Stimulated activated CD8-positive, alpha-beta memory T cell treated with anti-CD3 and anti-CD28 coated beads, Interleukin-7, amount 100 ng/mL, for 48 hours (primary cell): ENCODE measurements at regions not wholly inside any gene's neighbourhood (a gene's known extent, or its start where the extent isn't known, plus 50 kb on each side); places are given as distances from the start of the nearest gene placed in this dataset.
"Not testable (repeated sequence)": the region's sequence is repeated elsewhere in the genome, so short reads cannot be mapped to it uniquely, and the experiment has no call there.

Experiments used
- DNase-seq, 2 donors: peaks; one replicate each; pipeline ENCODE4 v3.0.0-alpha.2; 2020; ENCODE audit warnings: low read depth in 1 of 2; ENCODE audit errors: extremely low read depth in 1 of 2

DNA sequence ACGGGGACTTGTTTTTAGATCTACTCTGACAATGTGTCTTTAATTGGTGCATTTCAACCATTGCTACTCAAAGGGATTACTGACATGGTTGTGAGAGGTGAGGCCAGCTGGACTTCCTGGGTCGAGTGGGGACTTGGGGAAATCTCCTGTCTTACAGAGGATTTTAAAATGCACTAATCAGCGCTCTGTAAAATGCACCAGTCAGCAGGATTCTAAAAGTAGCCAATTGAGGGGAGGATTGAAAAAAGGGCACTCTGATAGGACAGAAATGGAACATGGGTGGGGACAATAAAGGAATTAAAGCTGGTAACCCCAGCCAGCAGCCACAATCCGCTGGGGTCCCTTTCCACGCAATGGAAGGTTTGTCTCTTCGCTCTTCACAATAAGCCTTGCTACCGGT, 122.5 kb upstream of the SNRPN start:
- no peak for DNase-seq

DNA sequence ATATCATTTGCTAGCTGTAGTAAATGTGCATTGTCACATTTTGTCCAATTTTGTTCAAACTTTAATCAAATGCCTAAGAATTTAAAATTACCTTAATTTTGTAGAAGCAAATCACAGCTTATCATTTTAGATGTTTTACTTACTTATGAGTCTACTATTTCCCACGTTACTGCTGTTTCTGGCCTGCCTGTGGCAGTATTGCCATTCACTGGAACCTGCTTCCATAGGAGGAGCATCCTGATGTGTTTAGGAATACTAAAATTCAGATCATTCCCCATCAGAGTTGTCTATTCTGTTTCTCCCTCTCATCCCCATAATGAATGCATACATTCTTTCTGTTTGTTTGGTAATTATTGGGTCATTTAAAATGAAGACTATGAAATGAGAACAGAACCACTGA, 119.5 kb upstream of the SNRPN start:
- no peak for DNase-seq

DNA sequence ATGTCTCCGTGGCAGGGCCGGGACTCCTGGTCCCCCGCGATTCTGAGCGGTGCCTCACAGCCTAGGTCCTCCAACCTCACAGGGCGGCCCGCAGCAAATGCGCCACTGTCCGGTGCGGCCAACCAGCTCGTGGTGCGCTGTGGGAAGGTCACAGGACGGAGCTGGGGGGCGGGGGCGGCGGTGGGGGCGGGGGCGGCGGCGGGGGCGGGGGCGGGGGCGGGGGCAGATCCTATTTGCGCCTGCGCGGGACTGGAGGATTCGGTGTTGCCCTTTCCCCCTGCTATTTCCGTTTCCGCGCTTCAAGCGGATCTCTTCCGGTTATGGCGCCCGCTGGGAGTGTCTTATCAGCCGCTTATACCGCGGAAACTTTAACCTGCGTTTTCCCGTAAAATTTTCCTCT, 106.7 kb upstream of the SNRPN start:
- DNase-seq, result no peak

DNA sequence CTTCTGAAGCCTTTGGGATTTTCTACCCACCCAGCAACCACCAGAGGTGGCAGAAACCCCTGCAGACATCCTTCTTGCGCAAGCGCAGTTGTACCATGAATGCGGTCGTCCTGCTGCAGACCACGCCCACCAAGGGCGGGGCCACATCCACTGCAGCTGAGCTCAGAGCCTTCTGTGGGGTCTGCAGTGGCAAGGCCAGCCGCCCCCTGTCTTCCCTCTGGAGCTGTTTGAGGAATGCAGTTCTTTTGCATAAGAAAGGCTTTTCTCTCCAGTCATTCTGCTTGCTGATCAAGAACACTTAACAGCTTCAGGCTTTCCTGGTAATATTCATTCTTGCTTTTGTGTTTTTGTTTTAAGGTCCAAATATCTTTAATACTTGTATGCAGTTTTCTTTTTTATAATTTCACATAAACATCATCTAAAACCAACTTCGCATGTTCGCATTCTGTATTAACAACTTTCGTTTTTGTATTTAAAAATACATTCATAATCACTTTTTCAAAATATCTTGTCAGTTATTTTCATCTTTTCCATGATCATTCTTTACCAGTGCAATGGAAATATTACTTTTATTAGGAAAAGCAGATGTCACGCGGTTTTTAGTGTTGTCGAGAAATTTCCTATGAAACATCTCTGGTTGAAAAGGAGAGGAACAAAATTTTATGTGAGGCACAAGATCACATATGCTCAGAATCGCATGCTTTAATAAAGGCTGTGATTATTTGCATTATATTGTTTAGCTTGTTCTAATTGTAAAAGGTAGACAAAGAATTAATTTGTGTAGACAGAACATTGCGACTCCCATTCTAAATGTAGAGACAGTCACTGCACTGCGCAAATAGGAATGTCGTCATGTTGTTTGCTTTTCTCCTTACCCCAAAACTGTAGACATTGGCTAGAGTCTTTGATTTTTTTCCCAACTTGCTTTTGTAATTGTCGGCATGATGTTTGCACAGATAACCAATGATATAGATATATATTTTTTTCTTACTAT, 98.1 kb upstream of the SNRPN start:
- DNase-seq, result no peak

- DNase-seq, result no peak
Measured at GRCh38 chr15:24857763-24858162, 97.0 kb upstream of the SNRPN start.

GRCh38 chr15:24858183-24858582, 96.6 kb upstream of the SNRPN start:
- not testable (repeated sequence) for DNase-seq

DNA sequence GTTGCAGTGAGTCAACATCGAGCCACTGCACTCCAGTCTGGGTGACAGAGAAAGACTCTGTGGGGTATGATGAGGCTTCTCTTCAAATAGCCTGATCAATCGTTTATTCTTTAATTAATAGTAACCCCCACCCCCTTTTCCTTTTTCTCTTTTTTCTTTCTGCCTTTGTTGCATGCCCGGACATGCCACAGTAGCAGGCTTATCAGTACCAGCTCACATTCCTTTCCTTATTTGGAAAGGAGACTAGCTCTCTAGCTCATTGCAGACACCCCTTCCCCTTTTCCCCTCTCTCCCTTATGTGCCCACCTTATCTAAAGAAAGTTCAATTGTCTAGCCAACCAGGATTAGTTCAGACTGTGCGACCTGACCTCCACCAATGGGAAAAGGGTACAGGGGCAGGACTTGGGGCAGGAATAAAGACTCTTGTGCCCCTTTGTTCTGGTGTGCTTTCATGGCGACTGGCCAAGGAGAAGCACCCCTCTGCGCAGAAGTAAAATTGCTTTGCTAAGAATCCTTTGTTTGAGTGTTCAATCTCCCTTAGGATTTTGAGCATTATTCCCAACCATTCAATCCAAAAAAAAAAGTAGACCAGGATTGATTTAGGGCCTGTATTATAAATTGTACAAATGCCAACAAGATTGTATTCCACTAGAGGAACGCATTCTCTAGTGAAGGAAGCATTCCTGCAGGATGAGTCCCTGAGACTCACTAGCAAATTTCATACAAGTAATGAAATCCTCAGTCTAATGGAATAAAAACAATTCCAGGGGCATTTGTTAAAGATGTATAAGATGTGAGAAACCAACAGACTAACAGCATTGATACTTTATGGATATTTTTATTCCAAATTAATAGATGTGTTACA, 95.8 kb upstream of the SNRPN start:
- no peak for DNase-seq

- DNase-seq, result no peak
Measured at GRCh38 chr15:24861014-24861690, 93.6 kb upstream of the SNRPN start.

GRCh38 chr15:24862726-24863521, 91.9 kb upstream of the SNRPN start:
- DNase-seq, result no peak

DNA sequence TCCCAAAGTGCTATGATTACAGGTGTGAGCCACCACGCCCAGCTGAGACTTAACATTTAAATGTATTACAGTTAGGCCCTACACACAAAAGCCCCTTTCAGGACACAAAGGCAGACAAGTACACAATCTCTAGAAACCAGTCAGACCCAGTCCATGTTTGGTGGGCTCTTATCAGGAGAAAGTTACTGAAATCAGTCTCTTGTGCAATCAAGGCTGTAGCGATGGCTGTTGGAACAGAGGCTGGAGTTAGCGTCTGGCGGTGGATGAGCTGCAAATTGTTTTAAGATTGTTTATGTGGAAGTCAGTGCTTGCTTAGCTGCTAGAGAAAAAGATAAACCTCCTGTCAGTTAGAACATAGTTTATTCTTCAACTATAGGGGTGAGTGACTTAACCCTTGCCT, 89.5 kb upstream of the SNRPN start:
- DNase-seq, result no peak

DNA sequence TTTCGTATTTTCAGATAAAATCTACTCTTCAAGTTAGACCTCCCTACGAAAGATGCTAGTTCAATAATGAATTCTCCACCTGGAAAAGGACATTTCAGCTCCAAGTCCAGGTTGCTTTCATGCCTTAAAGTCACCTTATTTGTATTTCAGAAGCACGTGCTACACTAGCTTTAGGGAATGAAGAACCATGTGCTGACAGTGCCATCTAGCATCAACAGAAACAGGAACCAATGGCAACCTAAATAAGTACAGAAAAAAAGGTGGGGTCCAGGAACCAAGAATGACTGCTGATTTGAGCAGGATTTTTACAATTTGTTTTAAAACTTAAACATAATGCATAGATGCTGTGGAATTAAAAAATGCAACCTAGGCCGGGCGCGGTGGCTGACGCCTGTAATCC, 77.6 kb upstream of the SNRPN start:
- no peak for DNase-seq

DNA sequence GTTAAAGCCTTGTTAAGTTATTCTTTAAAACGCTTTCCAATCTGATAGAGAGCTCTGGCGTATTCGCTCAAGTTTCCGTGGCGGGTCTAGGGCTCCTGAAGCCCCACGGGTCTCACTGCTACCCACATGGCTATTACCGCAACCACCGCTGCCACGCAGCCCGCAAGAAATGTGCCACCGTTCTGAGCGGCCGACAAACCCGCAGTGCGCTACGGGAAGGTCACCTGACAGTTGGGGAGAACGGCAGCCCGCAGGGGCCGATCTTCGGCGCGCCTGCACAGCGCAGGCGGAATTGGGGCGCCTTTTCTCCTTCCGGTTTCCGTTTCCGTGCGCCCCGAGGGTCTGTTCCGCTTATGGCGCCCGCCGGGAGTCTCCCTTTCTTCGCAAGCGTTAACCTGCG, 76.6 kb upstream of the SNRPN start:
- DNase-seq, result no peak

DNA sequence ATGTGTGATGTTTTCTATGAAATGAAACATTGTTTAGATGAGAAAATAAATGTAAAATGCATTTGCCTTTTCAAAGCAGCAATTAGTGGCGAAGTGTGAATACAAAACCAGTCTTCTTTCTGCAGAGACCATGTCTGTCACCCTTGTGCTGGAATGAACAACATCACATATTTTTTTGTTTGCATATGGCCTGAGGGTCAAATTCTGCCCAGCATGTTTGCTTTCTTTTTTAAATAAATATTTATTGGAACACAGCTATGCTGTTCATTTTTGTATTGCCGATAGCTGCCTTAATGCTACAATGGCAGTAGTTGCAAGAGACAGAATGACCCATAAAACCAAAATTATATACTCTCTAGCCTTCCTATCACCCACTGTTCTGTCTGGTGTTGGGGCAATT, 75.3 kb upstream of the SNRPN start:
- DNase-seq, result no peak

GRCh38 chr15:24880663-24881062, 74.1 kb upstream of the SNRPN start:
- DNase-seq, result no peak

- no peak for DNase-seq
Measured at GRCh38 chr15:24886538-24886937, 68.2 kb upstream of the SNRPN start.

DNA sequence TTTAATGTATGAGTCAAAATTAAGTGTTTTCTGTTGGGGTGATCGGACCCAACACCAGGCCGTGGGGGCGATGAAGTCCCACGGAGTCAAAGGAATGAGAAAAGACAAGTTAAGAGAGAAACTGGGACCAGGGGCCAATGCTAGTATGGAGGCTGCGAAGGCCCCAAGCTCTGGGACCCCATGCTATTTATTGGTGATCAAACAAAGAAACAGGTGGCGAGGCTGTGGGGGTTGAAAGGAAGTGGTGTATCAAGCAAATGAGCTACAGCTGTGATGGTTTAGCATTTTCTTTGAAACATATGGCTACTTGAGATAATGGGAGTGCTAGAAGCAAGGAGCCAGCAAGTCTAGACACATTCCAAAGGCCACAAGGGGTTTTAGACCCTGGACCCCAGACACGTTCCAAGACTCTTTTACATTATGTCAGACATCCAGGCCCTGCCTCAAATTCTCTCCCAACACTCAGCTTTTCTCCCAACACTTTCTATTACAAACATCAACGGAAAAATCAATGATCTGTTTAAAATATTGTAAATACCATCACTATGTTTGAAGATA, 56.0 kb upstream of the SNRPN start:
- no peak for DNase-seq

- no peak for DNase-seq
Measured at GRCh38 chr15:24899367-24899766, 55.4 kb upstream of the SNRPN start.

DNA sequence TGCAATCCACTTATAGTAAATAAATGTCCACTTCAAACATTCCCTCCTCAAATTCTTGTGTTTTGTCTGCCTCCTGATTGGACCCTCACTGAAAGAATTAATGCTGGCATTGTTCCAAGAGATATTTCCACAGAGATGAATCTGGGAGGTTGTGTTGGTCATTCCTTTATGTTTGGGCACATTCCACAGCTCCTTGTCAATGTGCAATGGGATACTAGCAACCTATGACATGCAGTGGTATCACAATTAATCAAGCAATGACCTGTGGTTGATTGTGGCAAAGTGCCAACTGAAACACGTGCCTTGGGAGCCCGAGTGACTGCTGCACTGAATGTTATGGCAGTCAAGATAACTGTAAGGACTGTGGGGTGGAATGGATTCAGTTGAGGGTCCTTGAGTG, 55.0 kb upstream of the SNRPN start:
- DNase-seq, result no peak

DNA sequence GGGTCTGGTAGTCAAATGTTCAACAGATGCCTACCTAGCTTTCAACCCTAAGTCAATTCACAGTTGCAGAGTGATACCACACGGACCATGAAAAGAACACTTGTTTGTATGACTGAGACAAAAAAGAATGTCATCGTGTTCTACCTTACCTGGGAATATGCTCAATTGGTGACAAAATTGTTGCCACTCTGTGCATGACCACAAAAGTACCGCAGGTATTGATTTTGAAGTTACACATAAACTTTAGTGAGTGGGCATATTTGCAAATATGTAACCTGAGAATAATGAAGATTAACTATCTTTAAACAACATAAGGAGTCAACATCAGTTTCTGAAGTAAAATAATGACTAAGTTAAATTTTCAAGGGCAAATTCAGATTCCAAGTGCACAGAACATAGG, 53.4 kb upstream of the SNRPN start:
- DNase-seq, result no peak
